ENCODE measurements at regions not wholly inside any gene's neighbourhood (a gene's known extent, or its start where the extent isn't known, plus 50 kb on each side); places are given as distances from the start of the nearest gene placed in this dataset.

- DNase-seq, result peak; percentile 69
Observed at GRCh38 chr4:167713756-167714155, 378.6 kb upstream of the ANXA10 start.

- DNase-seq, result peak; percentile 69
Observed at GRCh38 chr4:167715176-167715575, 377.2 kb upstream of the ANXA10 start.

- no peak for DNase-seq
Observed at GRCh38 chr4:167717495-167717894, 374.8 kb upstream of the ANXA10 start.

GRCh38 chr4:167721617-167722486 lies 370.5 kb upstream of the ANXA10 start:
- peak; percentile 17 for DNase-seq

- DNase-seq, result no peak
Observed at GRCh38 chr4:167722487-167722808, 369.9 kb upstream of the ANXA10 start.

- no peak for DNase-seq
Observed at GRCh38 chr4:167724941-167725340, 367.4 kb upstream of the ANXA10 start.

- no peak for DNase-seq
Observed at GRCh38 chr4:167730769-167731168, 361.6 kb upstream of the ANXA10 start.

GRCh38 chr4:167745024-167745687 lies 347.2 kb upstream of the ANXA10 start:
- no peak for DNase-seq

- no peak for DNase-seq
Observed at GRCh38 chr4:167767281-167767680, 325.1 kb upstream of the ANXA10 start.

- peak; percentile 31 for DNase-seq
Observed at GRCh38 chr4:167774646-167775045, 317.7 kb upstream of the ANXA10 start.

GRCh38 chr4:167775375-167775774 lies 317.0 kb upstream of the ANXA10 start:
- DNase-seq, result peak; percentile 70

GRCh38 chr4:167779280-167779679 lies 313.1 kb upstream of the ANXA10 start:
- DNase-seq, result peak; percentile 35

- DNase-seq, result peak; percentile 9
Observed at GRCh38 chr4:167779864-167780263, 312.5 kb upstream of the ANXA10 start.

GRCh38 chr4:167784826-167785225 lies 307.5 kb upstream of the ANXA10 start:
- DNase-seq, result no peak

- no peak for DNase-seq
Observed at GRCh38 chr4:167785523-167785922, 306.8 kb upstream of the ANXA10 start.

- DNase-seq, result no peak
Observed at GRCh38 chr4:167786504-167786903, 305.8 kb upstream of the ANXA10 start.

GRCh38 chr4:167787231-167787630 lies 305.1 kb upstream of the ANXA10 start:
- no peak for DNase-seq

- no peak for DNase-seq
Observed at GRCh38 chr4:167802463-167803212, 289.7 kb upstream of the ANXA10 start.

GRCh38 chr4:167811958-167812357 lies 280.4 kb upstream of the ANXA10 start:
- DNase-seq, result no peak

- peak; percentile 28 for DNase-seq
Observed at GRCh38 chr4:167826281-167826680, 266.1 kb upstream of the ANXA10 start.

GRCh38 chr4:167831855-167832254 lies 260.5 kb upstream of the ANXA10 start:
- DNase-seq, result no peak

- peak; percentile 37 for DNase-seq
Observed at GRCh38 chr4:167838686-167839085, 253.7 kb upstream of the ANXA10 start.

- DNase-seq, result no peak
Observed at GRCh38 chr4:167842487-167842886, 249.8 kb upstream of the ANXA10 start.

- peak; percentile 19 for DNase-seq
Observed at GRCh38 chr4:167854881-167855280, 237.5 kb upstream of the ANXA10 start.
